Colon (tissue), 2 donors: ENCODE measurements at regions not wholly inside any gene's neighbourhood (a gene's known extent, or its start where the extent isn't known, plus 50 kb on each side); places are given as distances from the start of the nearest gene placed in this dataset.
"Not testable (repeated sequence)": the region's sequence is repeated elsewhere in the genome, so short reads cannot be mapped to it uniquely, and the experiment has no call there.

ENCODE experiments used
- FAIRE-seq: peaks from 2 replicates; lab custom pipeline; 2012; peaks lifted over from hg19 to GRCh38; lab: Jason Lieb, UNC
- donor health status: control.
- donor health status: control.

- FAIRE-seq: not testable (repeated sequence)
Observed at GRCh38 chr21:13514308-13514707, 95.3 kb upstream of the POTED start.

DNA sequence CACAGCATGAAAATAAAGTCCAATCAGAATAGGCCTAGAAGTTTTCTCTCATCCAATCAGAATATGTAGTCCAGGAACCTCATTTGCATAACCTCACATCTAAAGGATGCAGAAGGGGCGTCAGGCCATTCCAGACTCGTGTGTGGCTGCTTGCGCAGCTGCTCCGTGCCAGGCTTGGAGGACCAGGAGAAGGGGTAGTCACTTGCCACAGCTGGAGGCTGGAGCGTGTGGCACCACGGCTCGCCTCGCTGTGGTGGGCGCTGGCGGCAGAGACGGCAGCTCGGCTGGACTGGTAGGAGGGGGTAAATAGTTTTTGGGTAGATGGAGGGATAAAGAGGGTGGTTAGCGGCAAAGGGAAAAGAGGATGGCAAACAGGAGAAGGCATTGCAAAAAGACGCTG is 93.6 kb upstream of the POTED start:
- not testable (repeated sequence) for FAIRE-seq

GRCh38 chr21:13519971-13520370 is 89.6 kb upstream of the POTED start:
- FAIRE-seq: not testable (repeated sequence)

- FAIRE-seq: not testable (repeated sequence)
Observed at GRCh38 chr21:13525015-13525414, 84.6 kb upstream of the POTED start.

DNA sequence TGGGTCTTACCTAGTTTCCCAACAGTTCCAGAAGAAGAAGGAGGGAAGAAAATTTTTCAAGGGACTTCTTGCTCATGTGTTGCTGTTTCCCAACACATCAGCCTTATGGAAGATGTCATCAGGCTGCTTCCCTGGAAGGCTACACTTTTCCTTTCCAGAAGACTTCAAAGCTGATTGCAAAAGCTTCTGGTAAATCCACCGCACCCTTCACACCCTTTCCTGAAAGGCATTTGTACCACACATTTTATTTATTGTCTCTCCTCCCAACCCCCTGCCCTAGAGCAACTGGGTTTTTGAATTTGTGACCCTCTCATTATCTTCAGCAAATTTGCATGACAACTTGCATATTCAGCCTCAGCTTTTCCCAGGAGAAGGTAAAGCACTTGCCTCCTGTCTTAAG is 80.5 kb upstream of the POTED start:
- FAIRE-seq: peak; percentile 28

DNA sequence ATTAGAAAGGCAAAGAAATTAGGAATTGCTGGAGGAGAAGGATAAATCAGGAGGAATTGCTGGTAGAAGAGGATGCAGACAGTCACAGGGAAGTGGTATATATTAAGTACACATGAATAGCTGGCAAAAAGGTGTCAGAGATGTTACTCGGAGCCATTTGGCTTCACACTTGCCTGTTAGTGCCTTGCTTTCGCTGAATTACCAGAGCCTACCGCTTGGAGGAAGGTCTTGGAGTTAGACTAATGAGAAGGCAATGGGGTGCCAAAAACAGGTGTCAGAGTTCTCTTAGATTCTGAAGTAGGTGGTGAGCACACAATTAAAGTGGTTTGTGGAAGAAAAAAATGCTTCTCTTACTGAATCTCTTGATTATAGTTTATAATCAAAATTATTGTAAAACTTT is 79.9 kb upstream of the POTED start:
- FAIRE-seq: not testable (repeated sequence)

DNA sequence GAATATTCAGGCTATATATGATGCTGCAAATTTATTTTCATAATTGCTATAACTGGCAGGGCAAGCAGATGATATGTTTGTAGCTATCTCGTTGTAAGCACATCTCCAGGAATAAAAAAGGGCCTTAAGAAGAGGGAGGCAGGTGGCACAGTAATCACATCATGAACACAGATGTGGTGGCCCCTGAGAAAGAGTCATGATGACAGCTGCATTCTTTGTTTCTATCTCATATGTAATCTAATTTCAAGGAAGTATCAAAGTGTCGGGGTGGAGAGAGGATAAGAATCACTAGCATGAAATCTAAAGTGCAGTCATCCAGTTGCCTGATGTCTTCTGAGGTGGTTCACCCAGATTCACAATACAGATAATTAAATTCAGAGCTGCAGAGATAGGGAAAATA is 78.9 kb upstream of the POTED start:
- not testable (repeated sequence) for FAIRE-seq

GRCh38 chr21:13543482-13543881 is 66.1 kb upstream of the POTED start:
- not testable (repeated sequence) for FAIRE-seq

DNA sequence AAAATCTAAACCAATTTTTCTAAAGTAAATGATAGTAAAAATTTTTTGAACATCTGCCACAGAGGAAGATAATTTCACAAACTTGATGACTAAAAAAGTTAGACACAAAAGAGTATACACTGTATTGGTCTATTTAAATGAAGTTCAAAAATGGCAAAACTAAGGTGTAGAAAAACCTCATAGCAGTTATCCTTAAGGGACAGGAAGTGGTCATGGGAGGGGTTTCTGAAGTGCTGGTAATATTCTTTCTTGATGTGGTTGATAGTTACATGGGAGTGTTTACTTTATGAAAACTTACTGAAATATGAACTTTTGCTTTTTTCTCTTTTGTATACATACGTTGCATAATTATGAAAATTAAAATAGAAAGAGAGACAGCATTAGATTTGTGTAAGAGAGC is 64.1 kb upstream of the POTED start:
- FAIRE-seq: peak; percentile 97
